Neural progenitor cell (in vitro differentiated cells): ENCODE measurements at regions not wholly inside any gene's neighbourhood (a gene's known extent, or its start where the extent isn't known, plus 50 kb on each side); places are given as distances from the start of the nearest gene placed in this dataset.

Source experiments
- EZH2 ChIP-seq: fragments of 200-600 bp; sonication (generic); IDR thresholded peaks from 2 replicates; pipeline ENCODE4 v1.6.1; 2017; ENCODE audit warnings: antibody characterized with exemption, mild to moderate bottlenecking, moderate library complexity
- EZH2phosphoT487 ChIP-seq: fragments of 200-600 bp; sonication (generic); IDR thresholded peaks from 2 replicates; pipeline ENCODE4 v1.6.1; 2017; ENCODE audit warnings: antibody characterized with exemption
- TF ChIP-seq, protein P1 (sequence below): fragments of 200-600 bp; sonication (generic); IDR thresholded peaks from 2 replicates; pipeline ENCODE4 v1.5.1; 2017; ENCODE audit warnings: antibody characterized with exemption, mild to moderate bottlenecking

GRCh38 chrX:73965833-73966232, 113.3 kb upstream of the XIST start:
- TF ChIP-seq EZH2phosphoT487 (no peak), EZH2 (no peak)
- TF ChIP-seq, protein P1, sequence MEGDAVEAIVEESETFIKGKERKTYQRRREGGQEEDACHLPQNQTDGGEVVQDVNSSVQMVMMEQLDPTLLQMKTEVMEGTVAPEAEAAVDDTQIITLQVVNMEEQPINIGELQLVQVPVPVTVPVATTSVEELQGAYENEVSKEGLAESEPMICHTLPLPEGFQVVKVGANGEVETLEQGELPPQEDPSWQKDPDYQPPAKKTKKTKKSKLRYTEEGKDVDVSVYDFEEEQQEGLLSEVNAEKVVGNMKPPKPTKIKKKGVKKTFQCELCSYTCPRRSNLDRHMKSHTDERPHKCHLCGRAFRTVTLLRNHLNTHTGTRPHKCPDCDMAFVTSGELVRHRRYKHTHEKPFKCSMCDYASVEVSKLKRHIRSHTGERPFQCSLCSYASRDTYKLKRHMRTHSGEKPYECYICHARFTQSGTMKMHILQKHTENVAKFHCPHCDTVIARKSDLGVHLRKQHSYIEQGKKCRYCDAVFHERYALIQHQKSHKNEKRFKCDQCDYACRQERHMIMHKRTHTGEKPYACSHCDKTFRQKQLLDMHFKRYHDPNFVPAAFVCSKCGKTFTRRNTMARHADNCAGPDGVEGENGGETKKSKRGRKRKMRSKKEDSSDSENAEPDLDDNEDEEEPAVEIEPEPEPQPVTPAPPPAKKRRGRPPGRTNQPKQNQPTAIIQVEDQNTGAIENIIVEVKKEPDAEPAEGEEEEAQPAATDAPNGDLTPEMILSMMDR = no peak
